Mucosa of gallbladder (tissue), 1 donor: ENCODE measurements at regions not wholly inside any gene's neighbourhood (a gene's known extent, or its start where the extent isn't known, plus 50 kb on each side); places are given as distances from the start of the nearest gene placed in this dataset.

Source experiments
- DNase-seq: peaks from one replicate; pipeline ENCODE4 v3.0.0-alpha.2; 2020; ENCODE audit warnings: low spot score
- donor health status: DM: no; HTN: no; CAD: no.

- no peak for DNase-seq
Observed at GRCh38 chr10:44476409-44477045, 91.6 kb upstream of the CXCL12 start.

GRCh38 chr10:44477046-44477425 is 92.1 kb upstream of the CXCL12 start:
- no peak for DNase-seq

DNA sequence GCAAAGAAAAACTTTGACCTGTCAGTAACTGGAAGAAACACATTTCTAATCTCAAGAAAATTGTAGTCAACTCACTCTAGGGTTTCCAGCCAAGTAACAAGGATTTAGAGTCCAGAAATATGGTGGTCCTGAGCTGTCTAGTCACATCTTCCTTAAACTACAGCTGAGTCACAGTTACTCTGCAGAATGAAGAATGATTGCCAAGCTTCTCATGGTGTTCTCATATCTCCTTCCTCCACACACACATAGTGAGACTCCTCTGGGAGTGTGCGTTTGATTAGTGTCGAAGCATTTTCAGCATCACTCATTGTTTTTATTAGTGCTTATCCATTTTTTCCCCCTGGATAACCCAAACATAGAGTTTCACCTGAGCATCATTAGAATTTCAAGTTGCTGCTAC is 93.1 kb upstream of the CXCL12 start:
- no peak for DNase-seq

DNA sequence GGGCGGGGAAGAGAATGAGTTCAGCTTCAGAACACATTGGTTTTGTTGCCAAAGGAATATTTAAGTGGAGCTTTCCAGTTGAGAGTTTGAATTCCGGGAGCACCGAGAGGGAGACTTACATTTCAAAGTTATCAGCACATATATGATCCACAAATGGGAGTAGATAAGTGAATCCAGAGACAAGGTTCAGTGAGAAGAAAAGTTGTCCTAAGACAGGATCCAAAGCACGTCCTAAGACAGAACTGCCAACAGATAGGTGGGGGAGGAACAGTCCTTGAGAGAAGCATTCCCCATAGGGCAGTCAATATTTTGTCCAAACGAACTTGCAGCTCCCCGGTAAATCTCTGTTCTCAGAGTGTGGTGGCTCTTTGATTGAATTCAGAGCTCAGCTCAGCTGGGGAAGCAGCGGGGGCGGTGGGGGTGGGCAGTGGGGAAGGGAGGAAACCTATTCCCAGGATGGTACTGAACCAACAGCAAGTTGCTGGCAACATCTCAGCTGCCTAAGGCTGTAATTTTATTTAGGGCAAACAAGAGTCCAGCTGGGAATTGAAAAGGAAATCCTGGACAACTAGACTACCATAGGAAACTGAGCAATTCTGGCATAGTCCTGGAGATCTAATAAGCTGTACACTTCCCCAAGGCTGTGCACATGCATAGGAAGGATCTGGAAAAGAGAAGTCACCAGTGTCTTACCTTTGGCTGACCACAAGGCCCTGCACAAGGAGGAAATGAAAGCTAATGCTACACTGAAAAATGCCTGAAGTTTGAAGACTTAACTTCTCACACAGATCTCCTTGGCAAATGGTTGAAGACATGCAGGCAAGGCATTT is 94.2 kb upstream of the CXCL12 start:
- DNase-seq: no peak

DNA sequence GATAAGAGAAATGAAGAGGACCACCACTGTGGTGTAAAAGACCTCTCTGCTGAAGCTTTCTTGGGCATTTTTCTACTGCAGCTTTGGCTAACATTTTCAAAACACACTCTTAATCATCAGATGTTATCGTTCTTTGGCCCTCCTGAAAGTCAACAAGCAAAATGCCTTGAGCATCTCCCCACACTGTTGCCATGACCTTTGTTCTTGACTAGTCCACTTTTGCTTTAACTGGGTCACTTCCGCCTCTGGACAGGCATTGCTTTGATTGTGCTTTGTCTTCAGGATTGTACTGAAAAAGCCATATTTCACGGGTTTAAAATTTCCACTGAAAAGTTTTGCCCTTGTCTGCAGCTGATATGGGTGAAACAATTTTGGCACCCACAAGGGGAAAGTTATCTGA is 107.8 kb upstream of the CXCL12 start:
- no peak for DNase-seq

- DNase-seq: no peak
Observed at GRCh38 chr10:44498222-44498621, 113.3 kb upstream of the CXCL12 start.

- DNase-seq: no peak
Observed at GRCh38 chr10:44500451-44500850, 115.6 kb upstream of the CXCL12 start.

GRCh38 chr10:44506386-44506785 is 121.5 kb upstream of the CXCL12 start:
- DNase-seq: no peak

DNA sequence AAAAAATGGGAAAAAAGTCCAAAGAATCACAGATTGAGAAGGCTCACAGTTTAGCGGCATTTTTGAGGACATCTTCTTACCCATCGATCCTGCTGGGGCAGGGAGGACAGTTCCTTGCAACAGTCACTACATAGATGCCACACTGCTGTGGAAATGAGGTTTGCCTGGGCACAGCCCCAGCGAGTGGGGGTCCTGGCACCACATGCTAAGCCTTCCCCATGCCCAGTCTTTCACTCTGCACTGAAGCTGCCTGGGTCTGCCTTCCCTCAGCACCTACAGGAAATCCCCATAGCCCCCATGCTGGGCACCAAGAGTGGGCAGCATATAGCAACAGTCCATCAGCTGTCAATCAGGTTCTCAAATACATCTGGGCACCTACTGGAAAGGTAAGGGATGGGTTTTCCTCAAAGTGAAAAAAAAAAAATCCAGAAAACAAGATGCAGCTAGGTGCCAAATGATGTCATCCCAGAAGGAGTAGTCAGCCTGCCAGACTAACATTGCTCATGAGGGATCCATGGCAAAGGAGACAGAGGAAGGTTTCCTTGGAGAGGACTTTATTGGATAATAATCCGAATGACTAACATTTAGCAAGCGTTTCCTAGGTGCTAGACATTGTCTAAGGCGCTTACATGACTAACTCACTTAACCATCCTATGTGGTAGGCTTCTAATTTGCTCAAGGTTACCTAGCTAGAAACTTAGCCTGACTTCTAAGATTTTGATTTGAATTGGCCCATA is 125.7 kb upstream of the CXCL12 start:
- DNase-seq: no peak

DNA sequence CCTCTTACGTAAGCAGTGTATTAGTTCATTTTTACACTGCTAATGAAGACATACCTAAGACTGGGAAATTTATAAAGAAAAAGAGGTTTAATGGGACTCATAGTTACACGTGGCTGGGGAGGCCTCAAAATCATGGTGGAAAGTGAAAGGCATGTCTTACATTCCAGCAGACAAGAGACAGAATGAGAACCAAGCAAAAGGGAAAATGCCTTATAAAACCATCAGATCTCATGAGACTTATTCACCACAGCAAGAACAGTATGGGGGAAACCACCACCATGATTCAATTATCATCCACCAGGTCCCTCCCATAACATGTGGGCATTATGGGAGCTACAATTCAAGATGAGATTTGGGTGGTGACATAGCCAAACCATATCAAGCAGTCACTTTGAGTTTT is 126.3 kb upstream of the CXCL12 start:
- no peak for DNase-seq

DNA sequence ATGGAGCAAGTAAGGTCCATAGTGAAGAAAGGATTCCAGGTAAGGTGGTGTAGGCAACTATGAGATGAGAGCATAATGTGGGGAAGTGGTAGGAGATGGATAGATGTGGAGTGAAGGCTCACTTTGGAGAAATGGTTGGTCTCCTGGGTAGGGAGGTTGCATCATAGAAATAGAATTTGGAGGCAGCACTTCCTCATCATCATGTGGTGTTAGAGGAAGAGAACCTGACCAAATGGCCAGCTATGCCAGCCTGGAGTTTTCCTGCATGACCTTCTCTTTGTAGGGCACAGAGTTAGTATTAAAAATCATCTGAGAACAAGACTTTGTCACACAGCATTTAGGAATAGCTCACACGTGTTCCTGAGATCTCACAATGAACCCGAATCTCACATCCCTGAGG is 126.7 kb upstream of the CXCL12 start:
- no peak for DNase-seq

DNA sequence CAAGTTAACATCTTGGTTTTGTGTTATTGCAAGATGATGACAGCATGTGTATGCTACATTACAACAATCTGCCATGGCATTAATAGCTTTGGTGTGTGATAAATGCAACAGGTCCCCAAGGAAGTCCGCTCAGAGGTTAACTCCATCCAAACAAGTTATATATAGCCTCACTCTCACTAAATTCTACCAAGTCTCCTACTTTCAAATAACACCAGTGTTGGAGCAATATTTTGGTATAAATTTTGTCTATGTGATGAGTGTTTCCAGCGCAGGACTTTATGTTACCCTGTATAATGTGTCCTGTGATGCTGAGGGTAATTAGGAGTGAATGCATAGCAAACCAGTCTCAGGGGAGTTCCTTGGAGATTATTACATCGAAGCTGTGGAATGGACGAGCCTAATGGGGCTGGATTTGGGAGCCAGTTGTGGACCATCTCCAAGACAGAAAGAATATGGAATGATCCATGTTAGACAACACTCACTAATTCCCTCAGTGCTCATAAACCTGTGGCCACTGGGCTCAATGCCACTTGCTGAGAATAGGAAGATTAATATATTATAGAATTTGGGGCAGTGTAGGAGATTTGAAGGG is 127.6 kb upstream of the CXCL12 start:
- no peak for DNase-seq

- no peak for DNase-seq
Observed at GRCh38 chr10:44513591-44513990, 128.7 kb upstream of the CXCL12 start.

- DNase-seq: no peak
Observed at GRCh38 chr10:44516891-44517290, 132.0 kb upstream of the CXCL12 start.

- DNase-seq: no peak
Observed at GRCh38 chr10:44517635-44518034, 132.7 kb upstream of the CXCL12 start.

GRCh38 chr10:44519361-44519760 is 134.5 kb upstream of the CXCL12 start:
- DNase-seq: peak; percentile 38

GRCh38 chr10:44520651-44521050 is 135.8 kb upstream of the CXCL12 start:
- DNase-seq: no peak

GRCh38 chr10:44539178-44539577 is 154.3 kb upstream of the CXCL12 start:
- DNase-seq: no peak

DNA sequence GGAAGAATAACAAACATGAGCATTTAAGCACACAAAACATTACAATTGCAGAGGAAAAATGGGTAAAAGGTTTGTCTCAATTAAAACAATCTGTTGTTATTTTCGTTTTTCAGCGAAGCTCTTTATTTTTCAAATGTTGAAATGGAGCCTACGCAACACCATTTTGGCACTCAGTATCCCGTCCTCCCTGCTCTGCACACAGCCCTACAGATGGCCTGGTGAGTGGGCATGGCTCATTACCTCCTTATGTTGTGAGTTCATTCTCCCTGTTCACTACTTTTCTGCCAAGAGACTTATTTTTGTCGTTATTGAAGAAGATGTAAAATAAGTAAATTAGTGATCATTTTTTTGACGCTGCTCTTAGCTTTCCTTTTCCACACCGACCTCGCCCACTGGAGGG is 167.8 kb upstream of the CXCL12 start:
- DNase-seq: no peak

- no peak for DNase-seq
Observed at GRCh38 chr10:44557596-44558191, 172.8 kb upstream of the CXCL12 start.

GRCh38 chr10:44558521-44558920 is 173.6 kb upstream of the CXCL12 start:
- DNase-seq: no peak

DNA sequence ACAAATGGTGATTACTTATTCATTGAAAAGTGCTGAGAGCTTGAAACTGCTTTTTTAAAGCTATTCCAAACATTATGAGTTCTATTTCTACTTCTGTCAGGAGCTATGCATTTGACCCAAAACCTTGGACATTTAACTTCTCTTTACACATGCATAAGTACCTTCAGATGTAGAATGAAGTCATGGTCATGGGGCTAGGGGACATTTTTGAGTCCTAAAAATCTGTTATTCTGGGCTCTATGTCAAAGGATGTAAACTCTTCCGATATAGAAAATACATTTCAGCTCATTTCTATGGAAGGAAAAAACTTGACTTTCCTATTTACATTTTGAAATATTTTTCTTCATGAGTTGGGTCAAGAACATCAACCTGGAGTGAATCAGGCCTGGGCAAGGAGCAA is 179.5 kb upstream of the CXCL12 start:
- DNase-seq: no peak
